ACC112 (cell line): ENCODE measurements at regions not wholly inside any gene's neighbourhood (a gene's known extent, or its start where the extent isn't known, plus 50 kb on each side); places are given as distances from the start of the nearest gene placed in this dataset.
A peak's percentile ranks its signal among the peaks of the same experiment; 100 is the strongest.

Experiments
- H2AFZ ChIP-seq: fragments of 200-600 bp; sonication (generic); one replicate; pipeline ENCODE4 v1.6.0; 2017; ENCODE audit warnings: antibody characterized with exemption, low read length; ENCODE audit not compliant: unreplicated experiment
- H3K27ac ChIP-seq: fragments of 200-600 bp; sonication (generic); 2 replicates; pipeline ENCODE4 v1.5.1; 2014; ENCODE audit warnings: low read depth, mild to moderate bottlenecking, antibody characterized with exemption, low read length, moderate library complexity
- H3K27me3 ChIP-seq: fragments of 200-600 bp; sonication (generic); 2 replicates; pipeline ENCODE4 v1.6.1; 2014; ENCODE audit warnings: mild to moderate bottlenecking, antibody characterized with exemption, low read length, moderate library complexity, mixed read lengths; ENCODE audit not compliant: insufficient read depth
- H3K36me3 ChIP-seq: fragments of 200-600 bp; sonication (generic); 2 replicates; pipeline ENCODE4 v1.6.1; 2016; ENCODE audit warnings: mild to moderate bottlenecking, antibody characterized with exemption, low read length, moderate library complexity, mixed read lengths; ENCODE audit not compliant: insufficient read depth
- H3K4me1 ChIP-seq: fragments of 200-600 bp; sonication (generic); one replicate; pipeline ENCODE4 v1.6.1; 2016; ENCODE audit warnings: low read length, mixed read lengths; ENCODE audit not compliant: insufficient read depth, unreplicated experiment, control insufficient read depth
- H3K4me3 ChIP-seq: fragments of 200-600 bp; sonication (generic); 2 replicates; pipeline ENCODE4 v1.5.1; 2014; ENCODE audit warnings: mild to moderate bottlenecking, low read depth, low read length
- H3K79me2 ChIP-seq: fragments of 200-600 bp; sonication (generic); one replicate; pipeline ENCODE4 v1.6.0; 2016; ENCODE audit warnings: low read length; ENCODE audit not compliant: control insufficient read depth, unreplicated experiment, insufficient read depth

DNA sequence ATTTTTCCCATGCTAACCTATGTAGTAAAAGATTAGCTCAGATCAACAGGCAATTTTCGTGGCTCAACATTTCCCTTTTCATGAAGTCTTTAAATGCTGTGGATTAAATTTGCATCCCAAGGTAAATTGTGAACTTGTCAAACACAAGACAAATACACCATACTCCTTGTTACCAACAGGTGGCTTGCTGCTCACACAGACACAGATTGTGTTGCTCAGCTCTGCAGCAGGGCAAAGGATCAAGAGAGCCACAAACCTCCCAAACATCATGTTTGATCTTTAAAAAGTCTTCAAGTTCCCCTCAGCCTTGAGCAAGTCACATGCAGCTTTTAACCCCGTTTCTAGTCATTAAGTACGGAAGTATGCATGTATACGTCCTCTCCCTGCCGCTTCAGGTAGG, 119.6 kb upstream of the CNTNAP4 start:
- no peak overlapping the region for H2AFZ ChIP-seq

DNA sequence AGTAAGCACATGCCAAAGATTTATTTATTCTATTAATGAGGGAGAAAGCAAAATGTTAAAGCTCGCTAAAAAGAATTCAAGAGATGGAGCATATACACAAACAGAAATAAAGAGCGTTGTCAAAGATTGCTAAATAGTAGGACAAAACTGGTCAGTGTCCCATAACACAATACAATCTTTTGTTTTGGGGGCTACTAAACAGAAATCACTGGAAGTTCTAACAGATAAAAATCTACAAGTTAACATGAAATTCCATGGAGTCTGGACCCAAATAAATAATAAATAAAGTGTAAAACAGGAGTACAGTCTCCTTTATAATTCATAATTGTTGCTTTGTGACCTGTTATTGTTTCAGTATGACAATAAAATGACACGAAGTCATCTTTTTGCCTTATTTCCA, 115.2 kb upstream of the CNTNAP4 start:
- no peaks in the 10 kb centered on the region for H3K79me2 ChIP-seq
- no peak overlapping the region for H2AFZ ChIP-seq
- H3K36me3 ChIP-seq: no peaks in the 10 kb centered on the region
- H3K4me1 ChIP-seq: no peaks in the 10 kb centered on the region
- no peak overlapping the region for H3K27ac ChIP-seq
- peaks cover 13% of the 10 kb centered on the region; the same call in 1 of the 2 replicates for H3K27me3 ChIP-seq
- no peak overlapping the region for H3K4me3 ChIP-seq

More for the DNA sequence above, 119.6 kb upstream of the CNTNAP4 start:
- H3K4me3 ChIP-seq: no peak overlapping the region
- no peaks in the 10 kb centered on the region for H3K79me2 ChIP-seq
- H3K27ac ChIP-seq: no peak overlapping the region
- H3K36me3 ChIP-seq: no peaks in the 10 kb centered on the region
- no peaks in the 10 kb centered on the region for H3K4me1 ChIP-seq
- H3K27me3 ChIP-seq: peaks cover 10% of the 10 kb centered on the region; the same call in 1 of the 2 replicates

DNA sequence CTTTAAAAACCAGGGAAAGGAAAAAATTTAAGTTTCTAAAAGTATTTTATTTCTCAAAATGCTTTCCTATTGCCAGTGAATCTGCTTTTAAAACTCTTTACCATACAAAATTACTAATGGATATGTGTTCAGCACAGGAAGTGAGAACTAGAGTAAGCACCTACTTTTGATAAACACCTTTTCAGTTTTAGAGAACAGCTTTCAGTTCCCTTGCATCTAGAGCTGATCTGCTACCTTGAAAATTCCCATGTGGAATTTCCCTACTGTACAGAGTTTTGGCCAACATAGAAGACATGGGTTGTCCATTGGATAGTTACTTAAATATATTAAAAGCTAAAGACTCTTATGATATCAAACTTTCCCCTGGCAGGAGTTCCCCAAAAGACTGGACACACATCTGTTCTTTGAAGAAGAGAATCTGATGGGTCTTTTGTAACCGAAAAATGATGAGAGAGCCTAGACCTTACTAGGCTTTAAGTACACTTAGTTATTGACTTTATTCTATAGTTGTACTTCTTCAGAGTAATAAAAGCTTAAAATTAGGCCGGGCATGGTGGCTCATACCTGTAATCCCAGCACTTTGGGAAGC, 112.1 kb upstream of the CNTNAP4 start:
- no peaks in the 10 kb centered on the region for H3K36me3 ChIP-seq
- 0 out of 2 replicates have a peak, but pooled peaks cover 4% of the 10 kb centered on the region for H3K27me3 ChIP-seq
- no peak overlapping the region for H2AFZ ChIP-seq
- H3K27ac ChIP-seq: no peak overlapping the region
- no peaks in the 10 kb centered on the region for H3K4me1 ChIP-seq
- no peak overlapping the region for H3K4me3 ChIP-seq
- no peaks in the 10 kb centered on the region for H3K79me2 ChIP-seq

DNA sequence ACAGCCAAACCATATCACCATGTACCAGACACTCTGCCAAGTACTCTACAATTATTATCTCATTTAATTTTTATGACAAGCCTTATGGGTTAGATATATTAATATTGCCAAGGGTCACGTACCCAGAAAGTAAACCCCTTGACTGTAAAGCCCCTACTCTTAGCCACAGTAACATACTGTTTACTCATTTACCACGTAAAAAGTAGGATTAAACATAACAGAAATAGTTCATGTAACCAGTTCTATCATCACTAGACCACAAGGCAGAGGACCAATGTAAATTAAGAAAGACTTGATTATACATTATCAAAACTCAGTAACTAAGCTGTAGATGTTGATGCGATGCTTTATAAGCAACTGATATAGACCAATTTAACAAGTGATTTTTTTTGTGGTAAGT, 101.5 kb upstream of the CNTNAP4 start:
- H2AFZ ChIP-seq: peak overlapping the region; percentile 91
- no peaks in the 10 kb centered on the region for H3K4me1 ChIP-seq
- H3K27me3 ChIP-seq: no peaks in the 10 kb centered on the region
- no peak overlapping the region for H3K27ac ChIP-seq
- H3K4me3 ChIP-seq: no peak overlapping the region
- H3K79me2 ChIP-seq: no peaks in the 10 kb centered on the region
- H3K36me3 ChIP-seq: no peaks in the 10 kb centered on the region

DNA sequence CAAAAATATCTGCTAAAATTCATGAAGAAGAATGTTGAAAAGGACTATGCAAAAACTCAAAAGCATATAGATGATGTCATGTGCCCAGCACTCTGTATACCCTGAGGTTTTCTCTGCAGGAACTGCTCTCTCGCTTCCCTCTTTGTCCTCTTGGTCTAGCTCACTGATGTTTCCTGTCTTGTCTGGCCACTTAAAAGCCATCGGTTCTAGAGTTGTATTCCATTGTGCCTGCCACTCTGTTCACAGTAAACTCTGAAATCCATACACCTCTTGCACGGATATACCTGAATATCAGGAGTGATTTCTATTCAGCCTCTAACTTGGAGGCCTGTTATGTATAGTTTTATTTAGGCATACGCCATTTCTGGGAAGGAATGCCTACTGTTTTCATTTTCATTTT, 101.0 kb upstream of the CNTNAP4 start:
- Histone ChIP-seq H3K4me1 (no peaks in the 10 kb centered on the region), H3K4me3 (peak overlapping the region; percentile 70), H3K79me2 (no peaks in the 10 kb centered on the region), H3K36me3 (no peaks in the 10 kb centered on the region), H3K27me3 (no peaks in the 10 kb centered on the region), H3K27ac (no peak overlapping the region), H2AFZ (peak overlapping the region; percentile 91)

DNA sequence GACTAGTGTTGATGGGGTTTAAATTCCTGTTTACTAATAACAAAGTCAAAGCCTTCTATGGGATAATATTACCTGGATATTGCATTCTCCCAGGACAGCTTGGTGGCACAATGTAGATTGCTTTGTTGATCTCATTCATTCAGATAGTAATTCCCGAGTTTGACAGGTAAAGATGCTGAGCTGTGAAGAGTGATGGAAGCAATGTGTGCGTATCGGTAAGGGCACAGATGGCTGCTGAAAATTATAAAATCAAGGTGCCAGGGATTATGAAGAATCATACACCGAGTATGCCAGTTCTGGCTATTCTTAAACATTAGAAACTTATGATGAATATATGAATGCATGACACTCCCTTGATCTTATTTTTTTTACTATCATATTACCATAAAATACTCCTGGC, 100.6 kb upstream of the CNTNAP4 start:
- peak overlapping the region; percentile 70 for H3K4me3 ChIP-seq
- peak overlapping the region; percentile 91 for H2AFZ ChIP-seq
- H3K36me3 ChIP-seq: no peaks in the 10 kb centered on the region

DNA sequence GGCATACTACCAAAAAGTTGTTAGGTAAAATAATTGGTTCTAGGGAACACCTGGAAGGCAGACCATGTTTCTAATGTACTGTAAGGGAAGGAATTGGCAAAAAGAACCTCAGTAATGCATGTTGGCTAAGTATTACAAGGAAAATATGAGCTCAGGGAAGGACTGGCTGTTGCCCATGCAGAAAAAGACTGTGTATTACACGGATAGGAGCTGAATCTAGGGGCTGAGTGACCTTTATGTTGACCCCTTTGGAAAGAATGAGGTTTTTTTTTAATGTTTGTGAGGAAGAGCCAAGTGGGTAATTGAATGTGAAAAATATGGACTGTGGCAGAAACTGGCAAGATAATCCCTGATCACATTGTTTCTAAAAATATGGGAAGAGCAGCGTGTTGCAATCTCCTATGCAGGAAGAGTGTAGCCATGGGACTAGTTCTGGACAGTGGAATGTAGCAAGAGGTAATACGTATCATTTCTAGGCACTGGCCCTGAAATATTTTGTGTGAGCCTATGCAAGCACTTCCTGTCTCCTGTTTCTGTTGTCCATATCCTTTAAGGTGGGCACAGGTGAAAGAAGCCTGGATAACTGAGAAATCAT, 95.1 kb upstream of the CNTNAP4 start:
- Histone ChIP-seq H2AFZ (no peak overlapping the region), H3K4me1 (no peaks in the 10 kb centered on the region), H3K27me3 (no peaks in the 10 kb centered on the region), H3K27ac (no peak overlapping the region), H3K36me3 (no peaks in the 10 kb centered on the region), H3K4me3 (no peak overlapping the region), H3K79me2 (no peaks in the 10 kb centered on the region)

More for the DNA sequence above, 100.6 kb upstream of the CNTNAP4 start:
- no peaks in the 10 kb centered on the region for H3K27me3 ChIP-seq
- H3K4me1 ChIP-seq: no peaks in the 10 kb centered on the region
- no peak overlapping the region for H3K27ac ChIP-seq
- no peaks in the 10 kb centered on the region for H3K79me2 ChIP-seq

DNA sequence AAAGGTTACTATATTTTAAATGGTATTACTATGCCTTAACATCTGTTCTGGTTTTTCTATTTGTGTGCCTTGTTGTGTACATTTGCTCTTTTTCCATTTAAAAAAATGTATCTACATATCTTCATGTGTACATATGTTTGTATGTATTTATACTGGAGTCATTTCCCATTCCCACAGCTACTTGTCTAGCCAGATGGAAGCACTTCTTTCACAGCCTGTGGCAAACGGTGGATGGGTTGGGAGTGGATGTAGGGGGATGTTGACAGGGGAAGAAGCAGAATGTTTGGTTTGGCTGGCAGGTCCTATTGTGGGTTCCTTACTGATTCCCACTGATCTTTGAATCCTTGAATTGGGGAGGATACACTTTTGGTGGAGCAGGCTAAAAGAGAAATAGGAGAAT, 93.6 kb upstream of the CNTNAP4 start:
- Histone ChIP-seq H3K36me3 (no peaks in the 10 kb centered on the region), H2AFZ (no peak overlapping the region), H3K4me1 (no peaks in the 10 kb centered on the region), H3K79me2 (no peaks in the 10 kb centered on the region), H3K4me3 (no peak overlapping the region), H3K27me3 (no peaks in the 10 kb centered on the region), H3K27ac (no peak overlapping the region)

DNA sequence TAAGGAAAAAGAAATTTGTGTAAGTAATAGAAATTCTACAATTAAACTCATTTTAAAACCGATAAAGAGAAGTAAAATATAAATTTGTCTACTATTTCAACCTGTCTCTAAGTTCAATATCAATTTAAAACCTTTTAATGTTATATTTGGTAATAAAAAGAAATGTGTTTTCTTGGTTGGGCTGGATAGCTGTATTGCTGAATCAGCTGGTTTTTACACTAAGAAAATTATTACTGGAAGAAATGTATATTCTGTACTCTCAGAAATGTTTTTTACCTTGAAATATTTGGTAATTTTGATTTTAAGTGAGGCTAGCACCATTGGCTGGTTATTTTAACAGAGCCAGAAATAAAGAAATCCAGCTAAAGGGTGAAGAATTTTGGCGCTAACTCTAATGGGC, 87.1 kb upstream of the CNTNAP4 start:
- no peak overlapping the region for H3K27ac ChIP-seq

DNA sequence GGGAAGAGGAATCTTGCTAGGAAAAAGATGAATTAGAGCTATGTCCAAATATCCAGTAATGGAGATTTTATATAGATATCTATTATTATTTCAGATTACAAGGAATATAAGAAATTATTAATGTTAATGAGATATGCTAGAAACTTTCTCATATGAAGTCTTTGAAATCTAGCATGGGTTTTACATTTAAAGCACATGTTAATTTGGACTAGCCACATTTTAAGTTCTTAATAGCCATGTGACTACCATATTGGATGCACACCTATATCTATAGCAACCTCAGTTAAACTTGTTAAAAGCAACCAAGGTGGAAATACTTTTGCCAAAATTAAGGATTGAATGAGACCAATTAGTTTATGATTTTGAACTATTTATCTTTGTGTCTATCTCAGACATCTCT, 86.7 kb upstream of the CNTNAP4 start:
- Histone ChIP-seq H3K27ac (no peak overlapping the region), H3K4me1 (peaks cover 15% of the 10 kb centered on the region), H3K27me3 (no peaks in the 10 kb centered on the region), H3K4me3 (no peak overlapping the region), H2AFZ (no peak overlapping the region), H3K36me3 (no peaks in the 10 kb centered on the region), H3K79me2 (no peaks in the 10 kb centered on the region)

More for the DNA sequence above, 87.1 kb upstream of the CNTNAP4 start:
- no peak overlapping the region for H2AFZ ChIP-seq
- H3K4me3 ChIP-seq: no peak overlapping the region
- no peaks in the 10 kb centered on the region for H3K27me3 ChIP-seq
- peaks cover 15% of the 10 kb centered on the region for H3K4me1 ChIP-seq
- no peaks in the 10 kb centered on the region for H3K79me2 ChIP-seq
- no peaks in the 10 kb centered on the region for H3K36me3 ChIP-seq

DNA sequence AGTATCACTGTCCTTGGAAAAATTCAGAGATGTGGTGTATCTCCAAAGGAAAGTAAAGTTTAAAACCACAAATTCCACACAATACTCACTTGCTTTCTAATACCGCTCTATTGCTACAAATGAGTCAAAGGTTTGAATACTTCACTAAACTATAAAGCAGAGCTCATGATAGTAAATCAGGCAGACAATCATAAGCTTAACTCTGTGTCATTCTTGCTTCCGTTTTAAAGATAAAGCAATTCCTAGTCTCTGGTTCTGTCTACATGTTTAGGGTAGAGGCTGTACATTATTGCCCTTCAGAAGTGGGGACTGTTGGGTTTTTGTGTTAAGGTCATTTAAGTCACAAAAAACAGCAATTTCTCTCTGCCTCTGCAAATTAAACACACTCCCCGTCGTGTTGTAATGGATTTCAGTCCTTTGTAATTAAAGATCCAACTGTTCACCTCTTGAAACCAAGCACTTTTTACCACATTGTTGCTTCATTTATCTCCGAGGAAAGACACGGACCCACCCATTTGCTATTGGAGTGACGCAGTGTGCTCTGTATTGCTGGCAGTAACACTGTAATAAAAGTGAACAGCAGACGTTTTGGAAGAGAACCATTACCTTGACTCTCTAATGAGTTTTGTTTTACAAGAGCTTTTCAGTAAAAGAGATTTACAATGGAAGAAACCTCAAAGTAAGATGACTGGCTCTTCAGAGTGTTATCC, 83.1 kb upstream of the CNTNAP4 start:
- Histone ChIP-seq H3K27ac (peak overlapping the region; percentile 91), H2AFZ (peak overlapping the region; percentile 98), H3K27me3 (no peaks in the 10 kb centered on the region), H3K4me1 (peaks cover 15% of the 10 kb centered on the region), H3K4me3 (peak overlapping the region; percentile 69), H3K36me3 (no peaks in the 10 kb centered on the region), H3K79me2 (no peaks in the 10 kb centered on the region)
